ENCODE measurements at regions not wholly inside any gene's neighbourhood (a gene's known extent, or its start where the extent isn't known, plus 50 kb on each side); places are given as distances from the start of the nearest gene placed in this dataset.

GRCh38 chr1:213821943-213822334, 165.8 kb upstream of the PROX1 start:
- DNase-seq = no peak
- H3K36me3 ChIP-seq (ENCODE audit: control insufficient read depth in 3 of 3, insufficient read depth in 2 of 3, low read depth in 1 of 3, low read length in 3 of 3) = no peaks in the 10 kb centered on the region
- H3K4me3 ChIP-seq (ENCODE audit: low read depth in 1 of 3, low read length in 3 of 3) = no peak overlapping the region
- 0% methylated on average over 1 of the region's 1 CpG for WGBS, 3 donors
- no peaks in the 10 kb centered on the region for H3K27me3 ChIP-seq (ENCODE audit: control insufficient read depth in 3 of 3, insufficient read depth in 3 of 3, low read length in 3 of 3)
- peaks cover 0 to 2% (median 0%) of the 10 kb centered on the region in 3 donors for H3K4me1 ChIP-seq (ENCODE audit: control insufficient read depth in 3 of 3, insufficient read depth in 2 of 3, low read depth in 1 of 3, low read length in 2 of 3)
- FAIRE-seq = no peak
- H3K9me3 ChIP-seq (ENCODE audit: control insufficient read depth in 2 of 2, insufficient read depth in 1 of 2, low read depth in 1 of 2, low read length in 1 of 2) = no peaks in the 10 kb centered on the region
- no peak overlapping the region for H3K27ac ChIP-seq (ENCODE audit: low read depth in 1 of 3, low read length in 2 of 3)

GRCh38 chr1:213826891-213827290, 160.9 kb upstream of the PROX1 start:
- Histone ChIP-seq H3K4me1 (ENCODE audit: control insufficient read depth in 3 of 3, insufficient read depth in 2 of 3, low read depth in 1 of 3, low read length in 2 of 3) (peaks cover 0 to 1% (median 0%) of the 10 kb centered on the region in 3 donors), H3K9me3 (ENCODE audit: control insufficient read depth in 2 of 2, insufficient read depth in 1 of 2, low read depth in 1 of 2, low read length in 1 of 2) (peaks cover 0 to 3% of the 10 kb centered on the region in 2 donors), H3K36me3 (ENCODE audit: control insufficient read depth in 3 of 3, insufficient read depth in 2 of 3, low read depth in 1 of 3, low read length in 3 of 3) (no peaks in the 10 kb centered on the region), H3K27me3 (ENCODE audit: control insufficient read depth in 3 of 3, insufficient read depth in 3 of 3, low read length in 3 of 3) (peaks cover 0 to 2% (median 0%) of the 10 kb centered on the region in 3 donors), H3K27ac (ENCODE audit: low read depth in 1 of 3, low read length in 2 of 3) (no peak overlapping the region), H3K4me3 (ENCODE audit: low read depth in 1 of 3, low read length in 3 of 3) (no peak overlapping the region)
- 91 to 95% (median 92%) methylated on average over 4 of the region's 4 CpGs for WGBS, 3 donors
- DNase-seq (no peak), FAIRE-seq (no peak)

GRCh38 chr1:213828867-213829266, 158.9 kb upstream of the PROX1 start:
- no peaks in the 10 kb centered on the region for H3K4me1 ChIP-seq (ENCODE audit: control insufficient read depth in 3 of 3, insufficient read depth in 2 of 3, low read depth in 1 of 3, low read length in 2 of 3)
- H3K27me3 ChIP-seq (ENCODE audit: control insufficient read depth in 3 of 3, insufficient read depth in 3 of 3, low read length in 3 of 3) = peaks cover 0 to 2% (median 0%) of the 10 kb centered on the region in 3 donors
- H3K36me3 ChIP-seq (ENCODE audit: control insufficient read depth in 3 of 3, insufficient read depth in 2 of 3, low read depth in 1 of 3, low read length in 3 of 3) = no peaks in the 10 kb centered on the region
- peaks cover 0 to 3% of the 10 kb centered on the region in 2 donors for H3K9me3 ChIP-seq (ENCODE audit: control insufficient read depth in 2 of 2, insufficient read depth in 1 of 2, low read depth in 1 of 2, low read length in 1 of 2)
- DNase-seq = no peak
- H3K4me3 ChIP-seq (ENCODE audit: low read depth in 1 of 3, low read length in 3 of 3) = no peak overlapping the region
- no peak overlapping the region for H3K27ac ChIP-seq (ENCODE audit: low read depth in 1 of 3, low read length in 2 of 3)
- WGBS, 3 donors = 56 to 74% (median 59%) methylated on average over 4 of the region's 4 CpGs
- no peak for FAIRE-seq

GRCh38 chr1:213829780-213830179, 158.0 kb upstream of the PROX1 start:
- H3K27me3 ChIP-seq (ENCODE audit: control insufficient read depth in 3 of 3, insufficient read depth in 3 of 3, low read length in 3 of 3) = peaks cover 0 to 2% (median 0%) of the 10 kb centered on the region in 3 donors
- H3K9me3 ChIP-seq (ENCODE audit: control insufficient read depth in 2 of 2, insufficient read depth in 1 of 2, low read depth in 1 of 2, low read length in 1 of 2) = peaks cover 0 to 3% of the 10 kb centered on the region in 2 donors
- no peaks in the 10 kb centered on the region for H3K36me3 ChIP-seq (ENCODE audit: control insufficient read depth in 3 of 3, insufficient read depth in 2 of 3, low read depth in 1 of 3, low read length in 3 of 3)
- WGBS, 3 donors = 70 to 87% (median 78%) methylated on average over 5 of the region's 5 CpGs
- H3K27ac ChIP-seq (ENCODE audit: low read depth in 1 of 3, low read length in 2 of 3) = no peak overlapping the region
- DNase-seq (no peak), FAIRE-seq (no peak)
- H3K4me3 ChIP-seq (ENCODE audit: low read depth in 1 of 3, low read length in 3 of 3) = no peak overlapping the region
- H3K4me1 ChIP-seq (ENCODE audit: control insufficient read depth in 3 of 3, insufficient read depth in 2 of 3, low read depth in 1 of 3, low read length in 2 of 3) = no peaks in the 10 kb centered on the region

DNA sequence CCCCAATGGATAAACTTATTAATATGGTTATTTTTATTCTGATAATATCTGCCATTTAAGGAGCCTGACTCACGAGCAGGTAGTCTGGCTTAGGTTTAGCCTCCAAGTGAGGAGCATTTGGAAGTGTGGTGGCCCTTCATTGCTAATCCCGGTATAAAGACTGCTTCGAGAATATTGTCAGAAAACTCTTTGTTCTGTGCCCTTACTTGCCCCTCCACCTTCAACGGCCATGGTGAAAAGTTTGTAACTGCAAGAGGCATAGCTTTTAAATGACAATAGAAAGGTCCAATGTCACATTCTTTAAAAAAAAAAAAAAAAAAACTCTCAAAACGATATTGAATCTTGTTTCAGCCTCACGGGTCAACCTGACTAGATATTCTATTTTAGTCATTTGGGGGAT, 157.4 kb upstream of the PROX1 start:
- FAIRE-seq = no peak
- no peaks in the 10 kb centered on the region for H3K4me1 ChIP-seq (ENCODE audit: control insufficient read depth in 3 of 3, insufficient read depth in 2 of 3, low read depth in 1 of 3, low read length in 2 of 3)

GRCh38 chr1:213840575-213840974, 147.2 kb upstream of the PROX1 start:
- no peaks in the 10 kb centered on the region for H3K4me1 ChIP-seq (ENCODE audit: control insufficient read depth in 3 of 3, insufficient read depth in 2 of 3, low read depth in 1 of 3, low read length in 2 of 3)
- no peak for DNase-seq
- H3K36me3 ChIP-seq (ENCODE audit: control insufficient read depth in 3 of 3, insufficient read depth in 2 of 3, low read depth in 1 of 3, low read length in 3 of 3) = no peaks in the 10 kb centered on the region
- H3K27me3 ChIP-seq (ENCODE audit: control insufficient read depth in 3 of 3, insufficient read depth in 3 of 3, low read length in 3 of 3) = no peaks in the 10 kb centered on the region
- no peak overlapping the region for H3K27ac ChIP-seq (ENCODE audit: low read depth in 1 of 3, low read length in 2 of 3)
- 72 to 78% (median 74%) methylated on average over 3 of the region's 3 CpGs for WGBS, 3 donors
- H3K9me3 ChIP-seq (ENCODE audit: control insufficient read depth in 2 of 2, insufficient read depth in 1 of 2, low read depth in 1 of 2, low read length in 1 of 2) = no peaks in the 10 kb centered on the region
- no peak overlapping the region for H3K4me3 ChIP-seq (ENCODE audit: low read depth in 1 of 3, low read length in 3 of 3)
- FAIRE-seq = no peak

More for the DNA sequence above, 157.4 kb upstream of the PROX1 start:
- H3K36me3 ChIP-seq (ENCODE audit: control insufficient read depth in 3 of 3, insufficient read depth in 2 of 3, low read depth in 1 of 3, low read length in 3 of 3) = no peaks in the 10 kb centered on the region
- no peak for DNase-seq
- H3K9me3 ChIP-seq (ENCODE audit: control insufficient read depth in 2 of 2, insufficient read depth in 1 of 2, low read depth in 1 of 2, low read length in 1 of 2) = peaks cover 0 to 3% of the 10 kb centered on the region in 2 donors
- H3K27ac ChIP-seq (ENCODE audit: low read depth in 1 of 3, low read length in 2 of 3) = no peak overlapping the region
- peaks cover 0 to 2% (median 0%) of the 10 kb centered on the region in 3 donors for H3K27me3 ChIP-seq (ENCODE audit: control insufficient read depth in 3 of 3, insufficient read depth in 3 of 3, low read length in 3 of 3)
- WGBS, 3 donors = 80 to 86% (median 80%) methylated on average over 6 of the region's 6 CpGs
- no peak overlapping the region for H3K4me3 ChIP-seq (ENCODE audit: low read depth in 1 of 3, low read length in 3 of 3)

- FAIRE-seq = no peak
- WGBS, 3 donors = 73 to 87% (median 78%) methylated on average over 2 of the region's 2 CpGs
- DNase-seq = no peak
These were observed 143.1 kb upstream of the PROX1 start for GRCh38 chr1:213844632-213845031.

DNA sequence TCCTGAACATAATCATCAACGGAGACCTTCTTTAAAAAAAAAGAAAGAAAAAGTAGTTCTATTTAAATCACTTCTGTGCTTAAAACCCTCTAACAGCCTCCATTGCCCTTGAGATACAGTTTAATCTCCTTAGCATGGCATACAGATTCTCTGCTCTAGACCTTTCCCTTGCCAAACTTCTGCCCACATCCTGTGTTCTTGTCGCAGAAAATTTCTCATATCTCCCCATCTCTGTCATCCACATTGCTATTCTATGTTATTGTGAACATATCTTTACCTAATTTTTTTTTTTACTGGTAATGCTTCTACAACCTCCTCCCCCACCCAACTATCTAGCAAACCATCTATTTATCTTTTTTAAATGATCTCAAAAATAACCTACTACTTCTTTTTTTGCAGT, 135.7 kb upstream of the PROX1 start:
- H3K4me3 ChIP-seq (ENCODE audit: low read depth in 1 of 3, low read length in 3 of 3) = no peak overlapping the region
- no peaks in the 10 kb centered on the region for H3K9me3 ChIP-seq (ENCODE audit: control insufficient read depth in 2 of 2, insufficient read depth in 1 of 2, low read depth in 1 of 2, low read length in 1 of 2)
- FAIRE-seq (no peak), DNase-seq (no peak)
- H3K36me3 ChIP-seq (ENCODE audit: control insufficient read depth in 3 of 3, insufficient read depth in 2 of 3, low read depth in 1 of 3, low read length in 3 of 3) = no peaks in the 10 kb centered on the region
- 40 to 64% (median 56%) methylated on average over 2 of the region's 2 CpGs for WGBS, 3 donors
- no peak overlapping the region for H3K27ac ChIP-seq (ENCODE audit: low read depth in 1 of 3, low read length in 2 of 3)
- no peaks in the 10 kb centered on the region for H3K4me1 ChIP-seq (ENCODE audit: control insufficient read depth in 3 of 3, insufficient read depth in 2 of 3, low read depth in 1 of 3, low read length in 2 of 3)
- peaks cover 0 to 5% (median 4%) of the 10 kb centered on the region in 3 donors for H3K27me3 ChIP-seq (ENCODE audit: control insufficient read depth in 3 of 3, insufficient read depth in 3 of 3, low read length in 3 of 3)

More at GRCh38 chr1:213844632-213845031, 143.1 kb upstream of the PROX1 start:
- no peaks in the 10 kb centered on the region for H3K36me3 ChIP-seq (ENCODE audit: control insufficient read depth in 3 of 3, insufficient read depth in 2 of 3, low read depth in 1 of 3, low read length in 3 of 3)
- H3K27me3 ChIP-seq (ENCODE audit: control insufficient read depth in 3 of 3, insufficient read depth in 3 of 3, low read length in 3 of 3) = no peaks in the 10 kb centered on the region
- no peak overlapping the region for H3K4me3 ChIP-seq (ENCODE audit: low read depth in 1 of 3, low read length in 3 of 3)
- no peaks in the 10 kb centered on the region for H3K9me3 ChIP-seq (ENCODE audit: control insufficient read depth in 2 of 2, insufficient read depth in 1 of 2, low read depth in 1 of 2, low read length in 1 of 2)
- no peak overlapping the region for H3K27ac ChIP-seq (ENCODE audit: low read depth in 1 of 3, low read length in 2 of 3)
- no peaks in the 10 kb centered on the region for H3K4me1 ChIP-seq (ENCODE audit: control insufficient read depth in 3 of 3, insufficient read depth in 2 of 3, low read depth in 1 of 3, low read length in 2 of 3)

GRCh38 chr1:213858581-213858980, 129.2 kb upstream of the PROX1 start:
- DNase-seq (no peak), FAIRE-seq (no peak)

More at GRCh38 chr1:213858581-213858980, 129.2 kb upstream of the PROX1 start:
- 87 to 93% (median 88%) methylated on average over 1 of the region's 1 CpG for WGBS, 3 donors
- no peaks in the 10 kb centered on the region for H3K36me3 ChIP-seq (ENCODE audit: control insufficient read depth in 3 of 3, insufficient read depth in 2 of 3, low read depth in 1 of 3, low read length in 3 of 3)
- H3K4me1 ChIP-seq (ENCODE audit: control insufficient read depth in 3 of 3, insufficient read depth in 2 of 3, low read depth in 1 of 3, low read length in 2 of 3) = no peaks in the 10 kb centered on the region
- no peaks in the 10 kb centered on the region for H3K27me3 ChIP-seq (ENCODE audit: control insufficient read depth in 3 of 3, insufficient read depth in 3 of 3, low read length in 3 of 3)
- H3K27ac ChIP-seq (ENCODE audit: low read depth in 1 of 3, low read length in 2 of 3) = no peak overlapping the region
- H3K9me3 ChIP-seq (ENCODE audit: control insufficient read depth in 2 of 2, insufficient read depth in 1 of 2, low read depth in 1 of 2, low read length in 1 of 2) = no peaks in the 10 kb centered on the region
- H3K4me3 ChIP-seq (ENCODE audit: low read depth in 1 of 3, low read length in 3 of 3) = no peak overlapping the region

Data from small intestine (tissue), 7 donors.